ENCODE measurements at regions not wholly inside any gene's neighbourhood (a gene's known extent, or its start where the extent isn't known, plus 50 kb on each side); places are given as distances from the start of the nearest gene placed in this dataset.
A peak's percentile ranks its signal among the peaks of the same experiment; 100 is the strongest.
"Not testable (repeated sequence)": the region's sequence is repeated elsewhere in the genome, so short reads cannot be mapped to it uniquely, and the experiment has no call there.

GRCh38 chrX:155819966-155820491, 61.1 kb upstream of the VAMP7 start:
- TF ChIP-seq ZNF274 (IDR thresholded peaks at IDR 0.05; ENCODE audit: low read depth, low read length): no peak
- no peak overlapping the region for H3K4me3 ChIP-seq (ENCODE audit: low read length)

- H3K4me3 ChIP-seq (ENCODE audit: low read length): no peak overlapping the region
- TF ChIP-seq ZNF274 (IDR thresholded peaks at IDR 0.05; ENCODE audit: low read depth, low read length): no peak
Measured at GRCh38 chrX:155819525-155819924, 61.6 kb upstream of the VAMP7 start.

DNA sequence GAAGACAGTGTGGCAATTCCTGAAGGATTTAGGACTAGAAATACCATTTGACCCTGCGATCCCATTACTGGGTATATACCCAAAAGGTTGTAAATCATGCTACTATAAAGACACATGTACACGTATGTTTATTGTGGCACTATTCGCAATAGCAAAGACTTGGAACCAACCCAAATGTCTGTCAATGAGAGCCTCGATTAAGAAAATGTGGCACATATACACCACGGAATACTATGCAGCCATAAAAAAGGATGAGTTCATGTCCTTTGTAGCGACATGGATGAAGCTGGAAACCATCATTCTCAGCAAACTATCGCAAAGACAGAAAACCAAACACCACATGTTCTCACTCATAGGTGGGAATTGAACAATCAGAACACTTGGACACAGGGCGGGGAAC, 66.8 kb upstream of the VAMP7 start:
- H3K4me3 ChIP-seq (ENCODE audit: low read length): not testable (repeated sequence)

GRCh38 chrX:155779831-155780230, 101.3 kb upstream of the VAMP7 start:
- no peak overlapping the region for H3K4me3 ChIP-seq (ENCODE audit: low read length)
- no peak for TF ChIP-seq ZNF274 (IDR thresholded peaks at IDR 0.05; ENCODE audit: low read depth, low read length)

GRCh38 chrX:155778844-155779553, 102.1 kb upstream of the VAMP7 start:
- TF ChIP-seq ZNF274 (IDR thresholded peaks at IDR 0.05; ENCODE audit: low read depth, low read length): no peak
- H3K4me3 ChIP-seq (ENCODE audit: low read length): no peak overlapping the region

GRCh38 chrX:155774387-155774786, 106.8 kb upstream of the VAMP7 start:
- no peak overlapping the region for H3K4me3 ChIP-seq (ENCODE audit: low read length)
- no peak for TF ChIP-seq ZNF274 (IDR thresholded peaks at IDR 0.05; ENCODE audit: low read depth, low read length)

DNA sequence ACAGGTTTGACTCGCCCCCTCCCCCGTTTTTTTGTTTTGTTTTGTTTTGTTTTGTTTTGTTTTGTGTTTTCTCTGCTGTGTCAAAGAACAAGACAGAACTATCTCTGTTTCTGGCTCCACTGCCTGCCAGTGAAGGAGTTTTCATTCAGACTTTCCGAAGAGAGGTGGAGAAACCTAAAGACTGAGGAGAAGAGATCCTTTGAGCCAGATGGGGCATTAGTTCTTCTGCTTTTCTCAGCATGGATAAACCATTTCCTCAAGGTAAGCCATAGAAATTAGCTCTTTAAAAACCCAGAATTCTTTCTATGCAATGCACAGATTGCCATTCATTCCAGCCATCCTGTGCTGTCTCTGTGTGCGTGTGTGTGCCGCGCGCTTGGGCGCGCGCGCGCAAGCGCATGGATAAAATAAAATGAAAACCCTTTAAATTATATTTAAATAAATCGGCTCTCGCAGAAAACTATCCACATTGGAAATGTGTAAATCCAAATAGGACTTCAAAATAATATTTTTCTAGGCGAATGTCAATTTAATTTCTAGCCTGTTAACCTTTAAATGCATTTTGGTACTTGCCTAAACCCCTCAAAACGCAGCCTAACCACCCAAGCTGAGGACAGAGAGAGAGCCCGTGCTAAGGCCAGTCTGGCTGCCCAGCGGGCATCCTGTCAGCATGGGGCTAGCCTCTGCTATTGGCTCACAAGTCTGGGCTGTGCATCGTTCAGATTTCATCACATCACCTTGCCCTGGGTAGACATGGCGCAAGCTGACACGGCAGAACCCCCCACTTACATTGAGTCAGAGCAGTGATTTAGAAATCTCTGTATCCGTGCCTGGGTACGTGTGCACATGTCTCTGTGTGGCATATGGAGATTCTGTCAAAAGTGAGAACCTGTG, 113.0 kb upstream of the VAMP7 start:
- no peak for TF ChIP-seq ZNF274 (IDR thresholded peaks at IDR 0.05; ENCODE audit: low read depth, low read length)
- H3K4me3 ChIP-seq (ENCODE audit: low read length): peak overlapping the region; percentile 41

- H3K4me3 ChIP-seq (ENCODE audit: low read length): peak overlapping the region; percentile 41
Measured at GRCh38 chrX:155767051-155767875, 113.9 kb upstream of the VAMP7 start.

DNA sequence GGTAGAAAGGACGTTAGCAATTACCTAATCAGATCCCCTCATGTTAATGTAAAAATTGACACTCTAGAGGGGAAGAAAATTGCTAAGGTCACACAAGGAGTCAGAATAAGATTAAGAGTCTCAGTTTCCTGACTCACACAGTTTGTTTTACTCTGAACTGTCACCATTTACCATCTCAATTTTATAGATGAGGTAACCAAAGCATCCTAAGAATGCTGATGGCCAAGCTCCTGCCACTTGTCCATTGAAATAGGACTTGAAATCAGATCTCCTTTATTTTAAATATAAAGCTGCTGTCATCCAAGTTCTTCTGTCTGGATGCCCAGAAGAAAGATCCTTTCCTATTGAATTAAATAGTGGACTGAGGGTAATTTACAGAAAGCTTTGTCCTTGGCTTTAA, 114.8 kb upstream of the VAMP7 start:
- no peak overlapping the region for H3K4me3 ChIP-seq (ENCODE audit: low read length)

More at GRCh38 chrX:155767051-155767875, 113.9 kb upstream of the VAMP7 start:
- TF ChIP-seq ZNF274 (IDR thresholded peaks at IDR 0.05; ENCODE audit: low read depth, low read length): no peak

DNA sequence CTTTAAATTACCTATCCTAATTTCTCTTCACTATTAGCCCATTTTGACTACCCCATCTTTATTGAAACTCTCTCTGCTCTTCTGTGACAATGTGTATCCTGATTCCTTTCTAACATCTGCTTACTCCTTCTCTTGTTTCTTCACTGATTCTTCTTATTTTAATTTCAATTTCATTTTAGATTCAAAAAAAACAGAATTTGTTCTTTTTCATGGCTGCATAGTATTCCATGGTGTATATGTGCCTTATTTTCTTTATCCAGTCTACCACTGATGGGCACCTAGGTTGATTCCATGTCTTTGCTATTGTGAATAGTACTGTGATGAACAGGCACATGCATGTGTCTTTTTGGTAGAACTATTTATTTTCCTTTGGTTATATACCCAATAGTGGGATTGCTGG, 120.0 kb upstream of the VAMP7 start:
- no peak for TF ChIP-seq ZNF274 (IDR thresholded peaks at IDR 0.05; ENCODE audit: low read depth, low read length)
- no peak overlapping the region for H3K4me3 ChIP-seq (ENCODE audit: low read length)

More for the DNA sequence above, 114.8 kb upstream of the VAMP7 start:
- TF ChIP-seq ZNF274 (IDR thresholded peaks at IDR 0.05; ENCODE audit: low read depth, low read length): no peak

- H3K4me3 ChIP-seq (ENCODE audit: low read length): no peak overlapping the region
- TF ChIP-seq ZNF274 (IDR thresholded peaks at IDR 0.05; ENCODE audit: low read depth, low read length): no peak
Measured at GRCh38 chrX:155757046-155757759, 123.9 kb upstream of the VAMP7 start.

DNA sequence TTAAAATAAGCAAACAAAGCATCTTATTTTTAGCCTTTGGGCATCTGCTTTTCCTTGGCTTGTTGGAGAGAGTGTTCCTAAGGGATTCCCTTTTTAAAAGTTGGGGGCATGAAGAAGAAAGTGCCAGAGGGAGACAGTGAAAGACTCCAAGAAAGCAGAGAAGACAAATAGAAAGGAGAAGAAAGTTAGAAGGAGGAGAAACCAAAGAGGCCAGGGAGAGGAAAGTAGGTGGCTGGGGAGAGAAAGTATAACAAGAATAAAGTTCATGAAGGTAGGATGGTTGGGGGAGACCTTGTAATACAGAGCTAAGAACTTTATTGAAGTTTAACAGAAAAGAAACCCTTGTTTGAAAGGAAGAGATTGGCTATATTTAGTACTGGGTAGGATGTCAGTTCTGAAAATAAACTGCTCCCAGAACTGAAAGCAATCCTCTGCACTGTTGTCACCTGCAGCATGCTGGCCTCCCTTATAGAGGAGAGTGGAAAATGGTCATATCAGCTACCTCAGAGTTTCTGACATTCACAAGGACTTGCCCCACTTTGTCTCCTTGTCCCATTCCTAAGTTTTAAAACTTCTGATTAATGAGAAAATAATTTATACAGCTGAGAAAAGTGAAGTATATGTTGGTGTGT, 125.3 kb upstream of the VAMP7 start:
- no peak overlapping the region for H3K4me3 ChIP-seq (ENCODE audit: low read length)
- TF ChIP-seq ZNF274 (IDR thresholded peaks at IDR 0.05; ENCODE audit: low read depth, low read length): no peak

DNA sequence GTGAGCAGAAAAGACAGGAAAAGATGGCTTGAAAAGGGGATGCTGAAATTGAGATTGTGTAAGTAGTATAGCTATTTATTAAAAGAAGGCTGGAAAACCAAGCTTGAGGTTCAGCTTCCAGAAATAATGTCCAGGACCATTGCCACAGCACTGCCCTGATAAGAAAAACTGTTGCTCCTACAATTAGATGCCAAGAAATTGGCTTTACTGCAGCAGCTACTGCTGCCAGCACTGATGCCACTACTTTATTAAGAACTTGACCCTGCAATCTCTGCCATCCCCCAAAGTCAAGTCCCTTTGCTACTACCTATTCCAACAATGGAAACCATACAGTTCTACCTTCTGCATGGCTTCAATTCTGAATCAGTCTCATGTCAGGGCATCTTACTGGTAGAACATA, 130.0 kb upstream of the VAMP7 start:
- no peak for TF ChIP-seq ZNF274 (IDR thresholded peaks at IDR 0.05; ENCODE audit: low read depth, low read length)
- no peak overlapping the region for H3K4me3 ChIP-seq (ENCODE audit: low read length)
